Endothelial cell of umbilical vein (primary cell): ENCODE measurements at regions not wholly inside any gene's neighbourhood (a gene's known extent, or its start where the extent isn't known, plus 50 kb on each side); places are given as distances from the start of the nearest gene placed in this dataset.

Experiments
- BruUV-seq: library from RNA; stranded (reverse); fragments of 400-500 nt; replicated peaks from 2 replicates; lab custom pipeline; 2021; lab: Mats Ljungman, UMichigan
- CTCF ChIA-PET: fragments of 300-600, 350-600 bp; sonication (Branson Sonifier 250); formaldehyde crosslinking; loops from one replicate; lab custom pipeline; 2021; ENCODE audit warnings: antibody characterized with exemption, inconsistent platforms; lab: Charles Lee
- POLR2A ChIA-PET: fragments of 300-600, 350-600 bp; sonication (Branson Sonifier 250); formaldehyde crosslinking; loops from one replicate; lab custom pipeline; 2021; ENCODE audit warnings: antibody characterized with exemption, inconsistent platforms; lab: Charles Lee
- DNase-seq: peaks from one replicate; pipeline ENCODE4 v3.0.0-alpha.2; 2011; ENCODE audit warnings: low read depth, low spot score
- FAIRE-seq: peaks from 2 replicates; lab custom pipeline; 2011; peaks lifted over from hg19 to GRCh38; lab: Jason Lieb, UNC
- H2AFZ ChIP-seq: 2 replicates; pipeline ENCODE4 v1.6.0; 2012; ENCODE audit warnings: low read depth, low read length, control low read depth, inconsistent platforms
- H3K27ac ChIP-seq: 2 replicates; pipeline ENCODE4 v1.5.1; 2011; ENCODE audit warnings: low read depth, mild to moderate bottlenecking, control low read depth, low read length, moderate library complexity; ENCODE audit not compliant: insufficient read depth
- H3K27me3 ChIP-seq, 2 experiments: 2 replicates each; pipeline versions ENCODE4 v1.6.0 to v1.6.1; 2011; ENCODE audit warnings: low read length in 2 of 2, mixed read lengths in 1 of 2; ENCODE audit not compliant: control insufficient read depth in 2 of 2, insufficient read depth in 2 of 2
- H3K36me3 ChIP-seq, 2 experiments: 2 replicates in 1 of 2; 3 replicates in 1 of 2; pipeline ENCODE4 v1.5.1; 2011; ENCODE audit warnings: low read length in 2 of 2, mild to moderate bottlenecking in 1 of 2, moderate library complexity in 1 of 2; ENCODE audit not compliant: control insufficient read depth in 2 of 2, insufficient read depth in 2 of 2; ENCODE audit errors: extremely low read depth in 1 of 2
- H3K4me1 ChIP-seq: 3 replicates; pipeline ENCODE4 v1.5.1; 2011; ENCODE audit warnings: mild to moderate bottlenecking, low read length; ENCODE audit not compliant: control insufficient read depth, insufficient read depth; ENCODE audit errors: extremely low read depth
- H3K4me2 ChIP-seq: 2 replicates; pipeline ENCODE4 v1.6.1; 2011; ENCODE audit warnings: low read length, control low read depth, mixed read lengths; ENCODE audit not compliant: insufficient read depth
- H3K4me3 ChIP-seq, 3 experiments: fragments of 200-600 bp in 1 of 3; sonication (generic), shearing (Covaris generic) in 1 of 3; replicated peaks in 1 of 3; 2 replicates each; pipeline ENCODE4 v1.5.1; 2011 to 2016; ENCODE audit warnings: control low read depth in 3 of 3, low read length in 3 of 3, mild to moderate bottlenecking in 2 of 3, inconsistent platforms in 1 of 3, low read depth in 1 of 3, moderate library complexity in 1 of 3; ENCODE audit not compliant: insufficient read depth in 1 of 3
- H3K79me2 ChIP-seq: 2 replicates; pipeline ENCODE4 v1.6.0; 2012; ENCODE audit warnings: low read length, inconsistent platforms; ENCODE audit not compliant: control insufficient read depth, insufficient read depth
- H3K9ac ChIP-seq: replicated peaks from 2 replicates; pipeline ENCODE3; 2011; ENCODE audit warnings: low read length, control low read depth; ENCODE audit not compliant: insufficient read depth; ENCODE audit errors: extremely low read depth
- H3K9me1 ChIP-seq: replicated peaks from 3 replicates; pipeline ENCODE4 v1.6.0; 2011; ENCODE audit warnings: mild to moderate bottlenecking, low read length; ENCODE audit not compliant: control insufficient read depth, insufficient read depth; ENCODE audit errors: extremely low read depth
- H3K9me3 ChIP-seq: replicated peaks from 2 replicates; pipeline ENCODE4 v1.5.1; 2012; ENCODE audit warnings: low read length, inconsistent platforms; ENCODE audit not compliant: control insufficient read depth, insufficient read depth
- H4K20me1 ChIP-seq: replicated peaks from 2 replicates; pipeline ENCODE3; 2011; ENCODE audit warnings: mild to moderate bottlenecking, low read length; ENCODE audit not compliant: control insufficient read depth, insufficient read depth; ENCODE audit errors: extremely low read depth
- CTCF ChIP-seq, 2 donors: IDR thresholded peaks; 1 replicate in 1 of 2; 2 replicates in 1 of 2; pipeline ENCODE4 v1.5.1; 2011; ENCODE audit warnings: low read length in 2 of 2, mild to moderate bottlenecking in 2 of 2, moderate library complexity in 2 of 2, control low read depth in 1 of 2, inconsistent platforms in 1 of 2, low read depth in 1 of 2; ENCODE audit not compliant: insufficient read depth in 1 of 2; ENCODE audit errors: extremely low read depth in 1 of 2
- EZH2 ChIP-seq: IDR thresholded peaks from 2 replicates; pipeline ENCODE4 v1.6.1; 2012; ENCODE audit warnings: borderline replicate concordance, low read depth, mild to moderate bottlenecking, moderate library complexity, low read length, inconsistent platforms; ENCODE audit not compliant: severe bottlenecking
- FOS ChIP-seq: IDR thresholded peaks from 2 replicates; pipeline ENCODE4 v1.6.1; 2011; ENCODE audit warnings: mild to moderate bottlenecking, low read length, moderate library complexity, borderline replicate concordance; ENCODE audit not compliant: insufficient read depth
- GATA2 ChIP-seq: IDR thresholded peaks from 2 replicates; pipeline ENCODE4 v1.7.0; 2011; ENCODE audit warnings: low read depth, mild to moderate bottlenecking, moderate library complexity, mixed read lengths, low read length; ENCODE audit not compliant: insufficient read length, insufficient read depth
- JUN ChIP-seq: IDR thresholded peaks from 2 replicates; pipeline ENCODE4 v1.6.1; 2011; ENCODE audit warnings: borderline replicate concordance, low read depth; ENCODE audit not compliant: insufficient read length, insufficient read depth
- MYC ChIP-seq: IDR thresholded peaks from one replicate; pipeline ENCODE4 v1.6.1; 2011; ENCODE audit warnings: mild to moderate bottlenecking, low read depth, low read length
- POLR2A ChIP-seq: IDR thresholded peaks from 2 replicates; pipeline ENCODE4 v1.6.1; 2012; ENCODE audit warnings: low read depth, mild to moderate bottlenecking, control low read depth, low read length
- dilution Hi-C: fragments of 300-500 bp; cut with MboI; formaldehyde crosslinking; loops from one replicate; pipeline ENCODE4 v1.15.0; 2019; ENCODE audit warnings: low sequenced_read_pairs; ENCODE audit not compliant: extremely low pct_ligation_motif_present
- intact Hi-C: fragments of 100-400 bp; cut with micrococcal nuclease; formaldehyde crosslinking; loops from one replicate; pipeline ENCODE4 v1.10.0; 2022

DNA sequence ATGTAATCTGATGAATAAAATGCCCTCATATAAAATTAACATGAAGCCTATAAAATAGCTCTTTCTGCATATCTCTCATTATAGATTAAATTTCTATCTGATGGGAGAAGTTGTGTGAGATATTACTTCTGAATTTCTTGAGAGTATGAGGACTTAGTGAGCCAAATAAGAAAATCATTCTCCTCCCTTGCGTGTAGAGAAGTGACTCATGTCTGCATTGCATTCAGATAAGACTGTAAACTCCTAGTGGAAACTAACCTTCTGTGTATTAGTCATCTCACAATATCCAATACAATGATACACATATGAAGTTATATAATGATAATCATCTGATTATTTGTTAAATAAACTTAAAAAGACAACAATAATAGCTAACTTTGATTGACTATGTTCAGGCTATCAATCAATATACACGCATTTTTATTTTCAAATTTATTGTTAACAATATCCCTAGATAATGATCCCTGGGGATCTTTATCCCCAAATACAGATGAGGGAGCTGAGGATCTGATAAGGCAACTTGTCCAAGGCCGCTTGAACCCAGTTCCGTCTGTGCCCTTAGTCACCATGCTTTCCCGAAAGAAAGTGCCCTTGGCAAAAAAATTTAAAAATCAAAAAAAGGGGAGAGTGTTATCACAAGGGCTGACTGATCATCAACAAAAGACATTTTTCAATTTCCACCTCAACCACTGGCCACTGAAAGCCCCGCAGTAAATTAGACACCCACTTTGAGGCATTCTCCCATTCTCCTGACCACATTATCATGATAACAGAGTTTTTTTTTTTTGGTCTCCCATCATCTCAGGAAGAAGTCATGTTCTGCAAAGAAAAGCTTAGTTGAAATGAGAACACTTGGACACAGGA lies 189.2 kb upstream of the RASSF8 start:
- peak; percentile 79 for DNase-seq
- no peaks in the 10 kb centered on the region for H3K9me1 ChIP-seq
- no peak overlapping the region for H2AFZ ChIP-seq
- H3K9ac ChIP-seq = peak overlapping the region; percentile 22
- no peak overlapping the region for H3K4me3 ChIP-seq
- peak; percentile 60 for TF ChIP-seq GATA2
- no peak for TF ChIP-seq CTCF (IDR thresholded peaks at IDR 0.05; ENCODE audit: extremely low read depth in 1 of 2, insufficient read depth in 1 of 2, low read depth in 1 of 2, low read length in 2 of 2)
- no peak for TF ChIP-seq EZH2
- no peak for TF ChIP-seq MYC
- TF ChIP-seq POLR2A = no peak
- TF ChIP-seq FOS = peak; percentile 90
- TF ChIP-seq JUN = peak; percentile 89
- H3K4me1 ChIP-seq = peaks cover 12% of the 10 kb centered on the region
- peak; percentile 76 for FAIRE-seq
- H3K27me3 ChIP-seq = no peaks in the 10 kb centered on the region
- H3K27ac ChIP-seq = peak overlapping the region; percentile 42
- peak overlapping the region; percentile 65 for H3K4me2 ChIP-seq
- intact Hi-C loops = no loop called here
- no peaks in the 10 kb centered on the region for H3K36me3 ChIP-seq
- H4K20me1 ChIP-seq = no peaks in the 10 kb centered on the region
- ChIA-PET CTCF (interaction anchor here (0.7 to 1.2 kb wide), 3 partner anchors 12 to 190 kb away, joined by 3 read pairs; no protein-coding TSS in a partner anchor), POLR2A (no interaction called here)
- dilution Hi-C loops = no loop called here
- BruUV-seq = no TSS peak
- no peaks in the 10 kb centered on the region for H3K79me2 ChIP-seq
- no peaks in the 10 kb centered on the region for H3K9me3 ChIP-seq
